ENCODE measurements at regions not wholly inside any gene's neighbourhood (a gene's known extent, or its start where the extent isn't known, plus 50 kb on each side); places are given as distances from the start of the nearest gene placed in this dataset.
A peak's percentile ranks its signal among the peaks of the same experiment; 100 is the strongest.

- DNase-seq (no peak), ATAC-seq (replicated peaks) (peak in 1 of 2 donors; percentile 42)
- H3K27ac Mint-ChIP-seq: no peak overlapping the region
- no peak overlapping the region for H3K4me3 Mint-ChIP-seq
- peaks cover 3% of the 10 kb centered on the region in 2 donors for H3K36me3 Mint-ChIP-seq
- peaks cover 5 to 6% of the 10 kb centered on the region in 2 donors for H3K9me3 Mint-ChIP-seq
- peaks cover 60 to 71% of the 10 kb centered on the region in 2 donors for H3K27me3 Mint-ChIP-seq
- H3K4me1 Mint-ChIP-seq: peaks cover 6 to 9% of the 10 kb centered on the region in 2 donors
Observed at GRCh38 chr11:70824605-70825245, 426.4 kb downstream of the CTTN start.

- peaks cover 56 to 71% of the 10 kb centered on the region in 2 donors for H3K27me3 Mint-ChIP-seq
- H3K4me3 Mint-ChIP-seq: no peak overlapping the region
- H3K36me3 Mint-ChIP-seq: peaks cover 3% of the 10 kb centered on the region in 2 donors
- no peak for DNase-seq
- ATAC-seq (replicated peaks): no peak
- H3K27ac Mint-ChIP-seq: no peak overlapping the region
- H3K9me3 Mint-ChIP-seq: peaks cover 5 to 6% of the 10 kb centered on the region in 2 donors
- H3K4me1 Mint-ChIP-seq: peaks cover 6 to 9% of the 10 kb centered on the region in 2 donors
Observed at GRCh38 chr11:70825893-70826540, 426.4 kb downstream of the SHANK2 start.

- DNase-seq (no peak), ATAC-seq (replicated peaks) (peak in 1 of 2 donors; percentile 34)
- peaks cover 3% of the 10 kb centered on the region in 2 donors for H3K36me3 Mint-ChIP-seq
- peaks cover 5 to 6% of the 10 kb centered on the region in 2 donors for H3K9me3 Mint-ChIP-seq
- no peak overlapping the region for H3K4me3 Mint-ChIP-seq
- H3K4me1 Mint-ChIP-seq: peaks cover 6 to 9% of the 10 kb centered on the region in 2 donors
- peaks cover 55 to 75% of the 10 kb centered on the region in 2 donors for H3K27me3 Mint-ChIP-seq
- no peak overlapping the region for H3K27ac Mint-ChIP-seq
Observed at GRCh38 chr11:70826541-70827335, 425.6 kb downstream of the SHANK2 start.

- Mint-ChIP-seq H3K9me3 (no peaks in the 10 kb centered on the region), H3K4me1 (peaks cover 6 to 7% of the 10 kb centered on the region in 2 donors), H3K27me3 (peaks cover 41 to 63% of the 10 kb centered on the region in 2 donors), H3K4me3 (no peak overlapping the region), H3K36me3 (peaks cover 0 to under 1% of the 10 kb centered on the region in 2 donors), H3K27ac (no peak overlapping the region)
- ATAC-seq (replicated peaks) (no peak), DNase-seq (no peak)
Observed at GRCh38 chr11:70828593-70829082, 423.7 kb downstream of the SHANK2 start.

GRCh38 chr11:70829134-70829885, 423.1 kb downstream of the SHANK2 start:
- ATAC-seq (replicated peaks) (no peak), DNase-seq (no peak)
- H3K9me3 Mint-ChIP-seq: no peaks in the 10 kb centered on the region
- peaks cover 35 to 57% of the 10 kb centered on the region in 2 donors for H3K27me3 Mint-ChIP-seq
- H3K27ac Mint-ChIP-seq: no peak overlapping the region
- peaks cover 4 to 5% of the 10 kb centered on the region in 2 donors for H3K4me1 Mint-ChIP-seq
- H3K4me3 Mint-ChIP-seq: no peak overlapping the region
- no peaks in the 10 kb centered on the region for H3K36me3 Mint-ChIP-seq

- ATAC-seq (replicated peaks): no peak
- Mint-ChIP-seq H3K27me3 (peaks cover 29 to 51% of the 10 kb centered on the region in 2 donors), H3K27ac (no peak overlapping the region), H3K9me3 (no peaks in the 10 kb centered on the region), H3K4me1 (peaks cover 0 to 4% of the 10 kb centered on the region in 2 donors), H3K4me3 (no peak overlapping the region), H3K36me3 (no peaks in the 10 kb centered on the region)
- no peak for DNase-seq
Observed at GRCh38 chr11:70829886-70830272, 422.5 kb downstream of the SHANK2 start.

- Mint-ChIP-seq H3K9me3 (peaks cover under 1 to 1% of the 10 kb centered on the region in 2 donors), H3K36me3 (no peaks in the 10 kb centered on the region), H3K27ac (no peak overlapping the region), H3K4me1 (no peaks in the 10 kb centered on the region), H3K4me3 (no peak overlapping the region), H3K27me3 (peaks cover 7 to 27% of the 10 kb centered on the region in 2 donors)
- no peak for DNase-seq
- ATAC-seq (replicated peaks): no peak
Observed at GRCh38 chr11:70833011-70833410, 419.4 kb downstream of the SHANK2 start.

GRCh38 chr11:70833554-70833953, 418.8 kb downstream of the SHANK2 start:
- no peak for DNase-seq
- H3K36me3 Mint-ChIP-seq: no peaks in the 10 kb centered on the region
- H3K4me1 Mint-ChIP-seq: no peaks in the 10 kb centered on the region
- peaks cover 6% of the 10 kb centered on the region in 2 donors for H3K9me3 Mint-ChIP-seq
- peaks cover 7 to 22% of the 10 kb centered on the region in 2 donors for H3K27me3 Mint-ChIP-seq
- ATAC-seq (replicated peaks): no peak
- H3K4me3 Mint-ChIP-seq: no peak overlapping the region
- no peak overlapping the region for H3K27ac Mint-ChIP-seq

GRCh38 chr11:70834277-70834940, 418.0 kb downstream of the SHANK2 start:
- Mint-ChIP-seq H3K4me1 (no peaks in the 10 kb centered on the region), H3K9me3 (peaks cover 8% of the 10 kb centered on the region in 2 donors), H3K27me3 (peaks cover 7 to 14% of the 10 kb centered on the region in 2 donors), H3K27ac (no peak overlapping the region), H3K4me3 (no peak overlapping the region), H3K36me3 (no peaks in the 10 kb centered on the region)
- DNase-seq: no peak
- no peak for ATAC-seq (replicated peaks)

- peak in 1 of 2 donors; percentile 10 for ATAC-seq (replicated peaks)
- peaks cover 8% of the 10 kb centered on the region in 2 donors for H3K9me3 Mint-ChIP-seq
- H3K27me3 Mint-ChIP-seq: peaks cover under 1 to 7% of the 10 kb centered on the region in 2 donors
- no peak overlapping the region for H3K4me3 Mint-ChIP-seq
- no peak for DNase-seq
- no peaks in the 10 kb centered on the region for H3K4me1 Mint-ChIP-seq
- H3K36me3 Mint-ChIP-seq: no peaks in the 10 kb centered on the region
- no peak overlapping the region for H3K27ac Mint-ChIP-seq
Observed at GRCh38 chr11:70834984-70835560, 417.3 kb downstream of the SHANK2 start.

- no peak for ATAC-seq (replicated peaks)
- H3K27me3 Mint-ChIP-seq: peaks cover 0 to 6% of the 10 kb centered on the region in 2 donors
- no peak overlapping the region for H3K27ac Mint-ChIP-seq
- DNase-seq: no peak
- no peaks in the 10 kb centered on the region for H3K4me1 Mint-ChIP-seq
- H3K4me3 Mint-ChIP-seq: no peak overlapping the region
- H3K36me3 Mint-ChIP-seq: no peaks in the 10 kb centered on the region
- peaks cover 8% of the 10 kb centered on the region in 2 donors for H3K9me3 Mint-ChIP-seq
Observed at GRCh38 chr11:70836071-70836470, 416.3 kb downstream of the SHANK2 start.

- Mint-ChIP-seq H3K4me3 (no peak overlapping the region), H3K27me3 (peaks cover 0 to 6% of the 10 kb centered on the region in 2 donors), H3K4me1 (no peaks in the 10 kb centered on the region), H3K36me3 (no peaks in the 10 kb centered on the region), H3K9me3 (peaks cover 8% of the 10 kb centered on the region in 2 donors), H3K27ac (no peak overlapping the region)
- no peak for DNase-seq
- ATAC-seq (replicated peaks): no peak
Observed at GRCh38 chr11:70838198-70838597, 414.2 kb downstream of the SHANK2 start.

- Mint-ChIP-seq H3K4me3 (no peak overlapping the region), H3K4me1 (no peaks in the 10 kb centered on the region), H3K27me3 (peaks cover 12 to 13% of the 10 kb centered on the region in 2 donors), H3K27ac (no peak overlapping the region), H3K36me3 (no peaks in the 10 kb centered on the region), H3K9me3 (peaks cover 8% of the 10 kb centered on the region in 2 donors)
- no peak for ATAC-seq (replicated peaks)
- no peak for DNase-seq
Observed at GRCh38 chr11:70839851-70840250, 412.5 kb downstream of the SHANK2 start.

All from stimulated activated naive B cell treated with anti-CD40 and anti-IgM and Interleukin-4, amounts not matched to agents 10 μg/mL and 1 μg/mL and 100 μg/mL, for 72 hours (primary cell).